Loucy (cell line): ENCODE measurements at regions not wholly inside any gene's neighbourhood (a gene's known extent, or its start where the extent isn't known, plus 50 kb on each side); places are given as distances from the start of the nearest gene placed in this dataset.

Experiments
- H2AFZ ChIP-seq: fragments of 200-600 bp; sonication (generic); 2 replicates; pipeline ENCODE4 v1.6.0; 2016; ENCODE audit warnings: antibody characterized with exemption, mild to moderate bottlenecking, low read length, moderate library complexity
- H3F3A ChIP-seq: fragments of 200-600 bp; 2 replicates; pipeline ENCODE4 v1.6.0; 2016; ENCODE audit warnings: antibody characterized with exemption, low read depth, mild to moderate bottlenecking
- H3K27me3 ChIP-seq: fragments of 200-600 bp; sonication (generic); 2 replicates; pipeline ENCODE4 v1.6.1; 2014; ENCODE audit warnings: low read length, mild to moderate bottlenecking; ENCODE audit not compliant: insufficient read depth, poor library complexity, severe bottlenecking
- H3K36me3 ChIP-seq: fragments of 200-600 bp; sonication (generic); 2 replicates; pipeline ENCODE4 v1.6.1; 2016; ENCODE audit warnings: low read length; ENCODE audit not compliant: insufficient read depth
- H3K4me1 ChIP-seq: fragments of 200-600 bp; sonication (generic); 2 replicates; pipeline ENCODE4 v1.5.1; 2014; ENCODE audit warnings: low read length, mild to moderate bottlenecking; ENCODE audit not compliant: insufficient read depth, poor library complexity, severe bottlenecking
- H3K4me2 ChIP-seq: fragments of 200-600 bp; sonication (generic); 2 replicates; pipeline ENCODE4 v1.6.0; 2014; ENCODE audit warnings: antibody characterized with exemption, low read length, low read depth, mild to moderate bottlenecking; ENCODE audit not compliant: poor library complexity, severe bottlenecking
- H3K4me3 ChIP-seq: fragments of 200-600 bp; sonication (generic); 2 replicates; pipeline ENCODE4 v1.5.1; 2014; ENCODE audit warnings: low read length, mild to moderate bottlenecking, mixed read lengths; ENCODE audit not compliant: poor library complexity, severe bottlenecking
- H3K79me2 ChIP-seq: fragments of 200-600 bp; sonication (generic); 2 replicates; pipeline ENCODE4 v1.6.1; 2014; ENCODE audit warnings: low read length; ENCODE audit not compliant: insufficient read depth
- H3K9ac ChIP-seq: fragments of 200-600 bp; sonication (generic); 2 replicates; pipeline ENCODE4 v1.6.0; 2014; ENCODE audit warnings: mild to moderate bottlenecking, low read depth, low read length, moderate library complexity; ENCODE audit not compliant: poor library complexity, severe bottlenecking
- H3K9me2 ChIP-seq: fragments of 200-600 bp; sonication (generic); replicated peaks from 2 replicates; pipeline ENCODE4 v1.6.1; 2016; ENCODE audit warnings: low read depth, low read length, mixed read lengths
- H3K9me3 ChIP-seq: fragments of 200-600 bp; sonication (generic); 2 replicates; pipeline ENCODE4 v1.6.1; 2014; ENCODE audit warnings: mild to moderate bottlenecking, antibody characterized with exemption, low read length, low read depth; ENCODE audit not compliant: insufficient read depth
- H4K20me1 ChIP-seq: fragments of 200-600 bp; sonication (generic); 2 replicates; pipeline ENCODE4 v1.6.0; 2014; ENCODE audit warnings: antibody characterized with exemption, low read length, mild to moderate bottlenecking; ENCODE audit not compliant: insufficient read depth, poor library complexity, severe bottlenecking
- EZH2phosphoT487 ChIP-seq: fragments of 200-600 bp; IDR thresholded peaks from 2 replicates; pipeline ENCODE4 v1.6.1; 2018; ENCODE audit warnings: antibody characterized with exemption, mild to moderate bottlenecking, moderate library complexity, borderline replicate concordance
- TF ChIP-seq, protein P1 (sequence below): fragments of 200-600 bp; sonication (generic); conservative IDR thresholded peaks from 2 replicates; pipeline ENCODE4 v1.5.1; 2014; ENCODE audit warnings: mild to moderate bottlenecking, antibody characterized with exemption, low read length

- Histone ChIP-seq H3K4me3 (no peak overlapping the region), H3K9me2 (no peaks in the 10 kb centered on the region), H3K79me2 (no peaks in the 10 kb centered on the region), H3F3A (no peaks in the 10 kb centered on the region), H4K20me1 (no peaks in the 10 kb centered on the region), H3K9ac (no peak overlapping the region), H3K9me3 (no peaks in the 10 kb centered on the region), H3K4me1 (no peaks in the 10 kb centered on the region), H3K4me2 (no peak overlapping the region), H3K36me3 (no peaks in the 10 kb centered on the region), H3K27me3 (no peaks in the 10 kb centered on the region), H2AFZ (no peak overlapping the region)
- TF ChIP-seq, protein P1, sequence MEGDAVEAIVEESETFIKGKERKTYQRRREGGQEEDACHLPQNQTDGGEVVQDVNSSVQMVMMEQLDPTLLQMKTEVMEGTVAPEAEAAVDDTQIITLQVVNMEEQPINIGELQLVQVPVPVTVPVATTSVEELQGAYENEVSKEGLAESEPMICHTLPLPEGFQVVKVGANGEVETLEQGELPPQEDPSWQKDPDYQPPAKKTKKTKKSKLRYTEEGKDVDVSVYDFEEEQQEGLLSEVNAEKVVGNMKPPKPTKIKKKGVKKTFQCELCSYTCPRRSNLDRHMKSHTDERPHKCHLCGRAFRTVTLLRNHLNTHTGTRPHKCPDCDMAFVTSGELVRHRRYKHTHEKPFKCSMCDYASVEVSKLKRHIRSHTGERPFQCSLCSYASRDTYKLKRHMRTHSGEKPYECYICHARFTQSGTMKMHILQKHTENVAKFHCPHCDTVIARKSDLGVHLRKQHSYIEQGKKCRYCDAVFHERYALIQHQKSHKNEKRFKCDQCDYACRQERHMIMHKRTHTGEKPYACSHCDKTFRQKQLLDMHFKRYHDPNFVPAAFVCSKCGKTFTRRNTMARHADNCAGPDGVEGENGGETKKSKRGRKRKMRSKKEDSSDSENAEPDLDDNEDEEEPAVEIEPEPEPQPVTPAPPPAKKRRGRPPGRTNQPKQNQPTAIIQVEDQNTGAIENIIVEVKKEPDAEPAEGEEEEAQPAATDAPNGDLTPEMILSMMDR, result no peak
- no peak for TF ChIP-seq EZH2phosphoT487
Observed at GRCh38 chr13:90763476-90764150, 583.9 kb upstream of the MIR17HG start.

DNA sequence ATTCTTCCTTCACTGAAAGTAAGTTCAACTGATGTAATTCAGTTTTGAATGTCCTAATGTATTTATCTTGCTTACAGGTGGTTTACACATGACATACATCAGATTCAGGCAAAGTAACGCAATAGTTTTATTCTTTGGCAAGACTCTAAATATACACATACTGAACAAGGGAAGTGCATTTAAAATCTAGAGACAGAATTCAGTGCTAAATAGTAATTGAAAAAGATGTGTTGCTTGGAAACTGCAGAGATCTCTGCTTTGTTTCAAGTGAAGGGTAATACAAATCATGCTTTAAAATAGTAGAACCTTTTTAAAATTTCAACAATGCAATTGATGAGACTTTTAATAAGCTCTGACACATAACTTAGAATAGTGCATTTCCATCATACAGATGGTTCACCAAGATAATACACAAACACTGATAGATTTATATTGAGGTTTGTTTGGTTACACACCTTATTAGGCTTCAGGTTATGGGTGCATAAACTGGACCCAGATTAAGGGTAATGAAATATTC lies 581.0 kb upstream of the MIR17HG start:
- H3K9me2 ChIP-seq, result no peaks in the 10 kb centered on the region
- H3F3A ChIP-seq, result no peaks in the 10 kb centered on the region
- H4K20me1 ChIP-seq, result no peaks in the 10 kb centered on the region
- no peaks in the 10 kb centered on the region for H3K36me3 ChIP-seq
- no peaks in the 10 kb centered on the region for H3K4me1 ChIP-seq
- H2AFZ ChIP-seq, result no peak overlapping the region
- H3K9me3 ChIP-seq, result no peaks in the 10 kb centered on the region
- TF ChIP-seq, protein P1, result no peak
- TF ChIP-seq EZH2phosphoT487, result no peak
- no peak overlapping the region for H3K9ac ChIP-seq
- H3K4me2 ChIP-seq, result no peak overlapping the region
- H3K27me3 ChIP-seq, result no peaks in the 10 kb centered on the region
- H3K79me2 ChIP-seq, result no peaks in the 10 kb centered on the region
- H3K4me3 ChIP-seq, result no peak overlapping the region

DNA sequence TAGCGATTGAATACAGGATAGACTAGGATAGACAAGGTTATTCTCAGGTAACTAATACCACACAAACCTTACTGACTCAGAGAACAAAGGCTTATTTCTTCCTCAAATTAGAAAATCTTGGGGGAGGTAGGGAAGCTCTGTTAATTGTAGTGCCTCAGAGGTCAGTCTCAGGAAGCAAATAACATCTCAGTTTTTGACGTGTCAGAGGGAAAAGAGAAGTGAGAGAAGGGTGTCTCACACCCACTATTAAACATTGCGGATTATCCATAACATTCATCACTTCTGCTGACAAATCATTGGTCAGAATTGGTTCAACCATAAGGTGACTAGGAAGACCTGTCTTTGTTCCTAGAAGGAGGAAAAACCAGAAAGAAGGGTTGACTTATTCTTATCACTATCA lies 579.4 kb upstream of the MIR17HG start:
- no peaks in the 10 kb centered on the region for H3F3A ChIP-seq
- no peaks in the 10 kb centered on the region for H3K9me3 ChIP-seq
- TF ChIP-seq EZH2phosphoT487, result no peak
- TF ChIP-seq, protein P1, result no peak
- H3K4me3 ChIP-seq, result no peak overlapping the region
- H3K27me3 ChIP-seq, result no peaks in the 10 kb centered on the region
- H2AFZ ChIP-seq, result no peak overlapping the region
- no peak overlapping the region for H3K4me2 ChIP-seq
- H3K4me1 ChIP-seq, result no peaks in the 10 kb centered on the region
- H3K79me2 ChIP-seq, result no peaks in the 10 kb centered on the region
- no peak overlapping the region for H3K9ac ChIP-seq
- H4K20me1 ChIP-seq, result no peaks in the 10 kb centered on the region
- no peaks in the 10 kb centered on the region for H3K36me3 ChIP-seq
- H3K9me2 ChIP-seq, result no peaks in the 10 kb centered on the region
